Esophagus muscularis mucosa (tissue), 4 donors: ENCODE measurements at regions not wholly inside any gene's neighbourhood (a gene's known extent, or its start where the extent isn't known, plus 50 kb on each side); places are given as distances from the start of the nearest gene placed in this dataset.

Experiments
- CTCF ChIP-seq, 3 experiments: fragments of 200-600 bp in 2 of 3; fragments of 450-650 bp in 1 of 3; sonication (generic) in 2 of 3; IDR thresholded peaks; one replicate each; pipeline ENCODE4 v1.5.1; 2017 to 2019; ENCODE audit warnings: antibody characterized with exemption in 3 of 3, mild to moderate bottlenecking in 2 of 3, moderate library complexity in 1 of 3
- EP300 ChIP-seq: sonication (generic); formaldehyde crosslinking; IDR thresholded peaks from one replicate; pipeline ENCODE4 v1.6.1; 2017; ENCODE audit warnings: antibody characterized with exemption
- POLR2A ChIP-seq: fragments of 450-650 bp; IDR thresholded peaks from one replicate; pipeline ENCODE4 v1.6.1; 2017; ENCODE audit warnings: antibody characterized with exemption, moderate library complexity, mild to moderate bottlenecking, low read depth
- POLR2AphosphoS5 ChIP-seq, 2 donors: sonication (generic); formaldehyde crosslinking; IDR thresholded peaks; one replicate each; pipeline ENCODE4 v1.6.1; 2017; ENCODE audit warnings: antibody characterized with exemption in 2 of 2

- no peak for TF ChIP-seq CTCF (IDR thresholded peaks at IDR 0.05)
- TF ChIP-seq POLR2A, result no peak
- TF ChIP-seq EP300, result no peak
- TF ChIP-seq POLR2AphosphoS5 (IDR thresholded peaks at IDR 0.05), result no peak
Measured at GRCh38 chr1:106921186-106921585, 135.3 kb upstream of the PRMT6 start.
